Stomach smooth muscle (tissue), 2 donors: ENCODE measurements at regions not wholly inside any gene's neighbourhood (a gene's known extent, or its start where the extent isn't known, plus 50 kb on each side); places are given as distances from the start of the nearest gene placed in this dataset.
A peak's percentile ranks its signal among the peaks of the same experiment; 100 is the strongest.

Source experiments
- H3K27ac ChIP-seq: one replicate; pipeline ENCODE4 v1.7.0; 2013; ENCODE audit warnings: mild to moderate bottlenecking, low read length, inconsistent platforms
- H3K27me3 ChIP-seq, 2 donors: one replicate each; pipeline ENCODE4 v1.7.0; 2013; ENCODE audit warnings: low read length in 2 of 2; ENCODE audit not compliant: insufficient read depth in 2 of 2, control insufficient read depth in 1 of 2
- H3K36me3 ChIP-seq, 2 donors: one replicate each; pipeline ENCODE4 v1.7.0; 2013; ENCODE audit warnings: low read length in 2 of 2; ENCODE audit not compliant: control insufficient read depth in 2 of 2, insufficient read depth in 2 of 2
- H3K4me1 ChIP-seq: one replicate; pipeline ENCODE4 v1.7.0; 2013; ENCODE audit warnings: low read length; ENCODE audit not compliant: control insufficient read depth, insufficient read depth
- H3K4me3 ChIP-seq, 2 donors: one replicate each; pipeline ENCODE4 v1.7.0; 2013; ENCODE audit warnings: low read length in 2 of 2
- H3K9ac ChIP-seq, 2 donors: one replicate each; pipeline ENCODE4 v1.7.0; 2013; ENCODE audit warnings: low read length in 2 of 2, mild to moderate bottlenecking in 1 of 2
- H3K9me3 ChIP-seq, 2 donors: one replicate each; pipeline ENCODE4 v1.7.0; 2013; ENCODE audit warnings: low read length in 2 of 2; ENCODE audit not compliant: control insufficient read depth in 2 of 2
- donor health status: healthy.
- donor health status: Pancreatic carcinoma.

GRCh38 chr1:59045137-59045536 lies 251.8 kb upstream of the FGGY start:
- Histone ChIP-seq H3K27ac (no peak overlapping the region), H3K4me3 (no peak overlapping the region), H3K9me3 (peaks cover 0 to 2% of the 10 kb centered on the region in 2 donors)

GRCh38 chr1:59045636-59046035 lies 251.3 kb upstream of the FGGY start:
- H3K36me3 ChIP-seq = no peaks in the 10 kb centered on the region
- H3K4me3 ChIP-seq = no peak overlapping the region
- peaks cover 0 to 2% of the 10 kb centered on the region in 2 donors for H3K9me3 ChIP-seq
- no peaks in the 10 kb centered on the region for H3K27me3 ChIP-seq
- peaks cover 15% of the 10 kb centered on the region for H3K4me1 ChIP-seq
- no peak overlapping the region for H3K27ac ChIP-seq
- no peak overlapping the region for H3K9ac ChIP-seq

More at GRCh38 chr1:59045137-59045536, 251.8 kb upstream of the FGGY start:
- Histone ChIP-seq H3K27me3 (no peaks in the 10 kb centered on the region), H3K9ac (no peak overlapping the region), H3K36me3 (no peaks in the 10 kb centered on the region), H3K4me1 (peaks cover 15% of the 10 kb centered on the region)

- no peaks in the 10 kb centered on the region for H3K27me3 ChIP-seq
- H3K4me1 ChIP-seq = peaks cover 15% of the 10 kb centered on the region
- no peak overlapping the region for H3K4me3 ChIP-seq
- H3K27ac ChIP-seq = no peak overlapping the region
- H3K9me3 ChIP-seq = peaks cover 0 to 2% of the 10 kb centered on the region in 2 donors
- H3K9ac ChIP-seq = no peak overlapping the region
- H3K36me3 ChIP-seq = no peaks in the 10 kb centered on the region
Measured at GRCh38 chr1:59046134-59046533, 250.8 kb upstream of the FGGY start.

- H3K4me3 ChIP-seq = no peak overlapping the region
- no peaks in the 10 kb centered on the region for H3K36me3 ChIP-seq
- H3K9me3 ChIP-seq = peaks cover 0 to 2% of the 10 kb centered on the region in 2 donors
- H3K27ac ChIP-seq = peak overlapping the region; percentile 18
- no peaks in the 10 kb centered on the region for H3K27me3 ChIP-seq
- peaks cover 15% of the 10 kb centered on the region for H3K4me1 ChIP-seq
- no peak overlapping the region for H3K9ac ChIP-seq
Measured at GRCh38 chr1:59046730-59047157, 250.2 kb upstream of the FGGY start.

GRCh38 chr1:59051007-59051406 lies 245.9 kb upstream of the FGGY start:
- H3K36me3 ChIP-seq = no peaks in the 10 kb centered on the region
- peaks cover 15% of the 10 kb centered on the region for H3K4me1 ChIP-seq
- H3K9me3 ChIP-seq = peaks cover 0 to 2% of the 10 kb centered on the region in 2 donors
- H3K27me3 ChIP-seq = no peaks in the 10 kb centered on the region
- H3K27ac ChIP-seq = no peak overlapping the region
- no peak overlapping the region for H3K9ac ChIP-seq
- no peak overlapping the region for H3K4me3 ChIP-seq

- Histone ChIP-seq H3K27me3 (no peaks in the 10 kb centered on the region), H3K27ac (peak overlapping the region; percentile 6), H3K4me1 (peaks cover 19% of the 10 kb centered on the region), H3K9me3 (peaks cover 0 to 2% of the 10 kb centered on the region in 2 donors), H3K4me3 (no peak overlapping the region), H3K9ac (no peak overlapping the region), H3K36me3 (no peaks in the 10 kb centered on the region)
Measured at GRCh38 chr1:59052166-59052590, 244.7 kb upstream of the FGGY start.

GRCh38 chr1:59054172-59054571 lies 242.7 kb upstream of the FGGY start:
- H3K27ac ChIP-seq = no peak overlapping the region
- peaks cover 25% of the 10 kb centered on the region for H3K4me1 ChIP-seq
- no peak overlapping the region for H3K9ac ChIP-seq
- H3K27me3 ChIP-seq = no peaks in the 10 kb centered on the region
- no peaks in the 10 kb centered on the region for H3K36me3 ChIP-seq
- H3K9me3 ChIP-seq = no peaks in the 10 kb centered on the region
- H3K4me3 ChIP-seq = no peak overlapping the region

- Histone ChIP-seq H3K9ac (peak overlapping the region in 1 of 2 donors; percentile 36), H3K4me3 (no peak overlapping the region), H3K4me1 (peaks cover 25% of the 10 kb centered on the region), H3K9me3 (no peaks in the 10 kb centered on the region), H3K27me3 (no peaks in the 10 kb centered on the region), H3K36me3 (no peaks in the 10 kb centered on the region), H3K27ac (peak overlapping the region; percentile 82)
Measured at GRCh38 chr1:59055908-59056719, 240.8 kb upstream of the FGGY start.

GRCh38 chr1:59057211-59057694 lies 239.6 kb upstream of the FGGY start:
- peaks cover 26% of the 10 kb centered on the region for H3K4me1 ChIP-seq
- peak overlapping the region; percentile 82 for H3K27ac ChIP-seq
- no peaks in the 10 kb centered on the region for H3K9me3 ChIP-seq
- H3K36me3 ChIP-seq = no peaks in the 10 kb centered on the region
- H3K4me3 ChIP-seq = peak overlapping the region in 1 of 2 donors; percentile 36
- no peaks in the 10 kb centered on the region for H3K27me3 ChIP-seq
- H3K9ac ChIP-seq = no peak overlapping the region

GRCh38 chr1:59057796-59058195 lies 239.1 kb upstream of the FGGY start:
- Histone ChIP-seq H3K36me3 (no peaks in the 10 kb centered on the region), H3K9me3 (no peaks in the 10 kb centered on the region), H3K4me3 (peak overlapping the region in 1 of 2 donors; percentile 36), H3K27ac (peak overlapping the region; percentile 82), H3K9ac (no peak overlapping the region), H3K27me3 (no peaks in the 10 kb centered on the region), H3K4me1 (peaks cover 24% of the 10 kb centered on the region)
